GM23338 (cell line): ENCODE measurements at regions not wholly inside any gene's neighbourhood (a gene's known extent, or its start where the extent isn't known, plus 50 kb on each side); places are given as distances from the start of the nearest gene placed in this dataset.

ENCODE experiments used
- ATAC-seq: fragments of 200-7000 bp; cut with Tn5 transposase; 3 replicates; pipeline ENCODE4 v1.9.1; 2020
- DNase-seq: peaks from one replicate; pipeline ENCODE4 v3.0.0-alpha.2; 2015; ENCODE audit warnings: low spot score
- H2AFZ ChIP-seq: fragments of 200-600 bp; sonication (generic); 2 replicates; pipeline ENCODE4 v1.8.0; 2016; ENCODE audit warnings: antibody characterized with exemption, mild to moderate bottlenecking, moderate library complexity
- H3F3A ChIP-seq: fragments of 200-600 bp; sonication (generic); replicated peaks from 2 replicates; pipeline ENCODE4 v1.8.0; 2017; ENCODE audit warnings: antibody characterized with exemption, mixed run types, low read depth
- H3K27ac ChIP-seq: fragments of 200-600 bp; sonication (generic); 2 replicates; pipeline ENCODE4 v1.6.1; 2016; ENCODE audit warnings: low read depth
- H3K27me3 ChIP-seq: fragments of 200-600 bp; sonication (generic); 2 replicates; pipeline ENCODE4 v1.8.0; 2016; ENCODE audit warnings: mild to moderate bottlenecking, mixed run types, moderate library complexity; ENCODE audit not compliant: insufficient read depth
- H3K36me3 ChIP-seq: fragments of 200-600 bp; sonication (generic); 2 replicates; pipeline ENCODE4 v1.8.0; 2016; ENCODE audit warnings: mild to moderate bottlenecking; ENCODE audit not compliant: insufficient read depth
- H3K4me1 ChIP-seq: fragments of 200-600 bp; sonication (generic); 2 replicates; pipeline ENCODE4 v1.8.0; 2016; ENCODE audit warnings: mild to moderate bottlenecking, moderate library complexity; ENCODE audit not compliant: insufficient read depth
- H3K4me2 ChIP-seq: fragments of 200-600 bp; sonication (generic); 2 replicates; pipeline ENCODE4 v1.7.1; 2017; ENCODE audit warnings: mixed run types
- H3K4me3 ChIP-seq: fragments of 200-600 bp; sonication (generic); 2 replicates; pipeline ENCODE4 v1.6.1; 2016; ENCODE audit warnings: mixed run types
- H3K79me2 ChIP-seq: fragments of 200-600 bp; sonication (generic); replicated peaks from 2 replicates; pipeline ENCODE4 v1.8.0; 2017; ENCODE audit warnings: mild to moderate bottlenecking; ENCODE audit not compliant: insufficient read depth
- H3K9me2 ChIP-seq: fragments of 200-600 bp; sonication (generic); 2 replicates; pipeline ENCODE4 v1.8.0; 2017; ENCODE audit not compliant: insufficient read depth
- H4K20me1 ChIP-seq: fragments of 200-600 bp; sonication (generic); replicated peaks from 2 replicates; pipeline ENCODE4 v1.8.0; 2017; ENCODE audit warnings: mild to moderate bottlenecking; ENCODE audit not compliant: insufficient read depth
- H3K27ac Mint-ChIP-seq: 2 replicates; pipeline ENCODE4 v1.8.0; 2020; ENCODE audit warnings: inconsistent platforms, mild to moderate bottlenecking, moderate library complexity, mixed read lengths
- H3K27me3 Mint-ChIP-seq: 3 replicates; pipeline ENCODE4 v1.8.0; 2022; ENCODE audit warnings: low read depth, mild to moderate bottlenecking, moderate library complexity, mixed read lengths, inconsistent platforms; ENCODE audit not compliant: insufficient read depth, poor library complexity
- H3K36me3 Mint-ChIP-seq: 3 replicates; pipeline ENCODE4 v1.8.0; 2021; ENCODE audit warnings: low read depth, mild to moderate bottlenecking, inconsistent platforms, moderate library complexity, mixed read lengths
- H3K4me1 Mint-ChIP-seq: 3 replicates; pipeline ENCODE4 v1.8.0; 2020; ENCODE audit warnings: mild to moderate bottlenecking, inconsistent platforms, mixed read lengths
- H3K4me3 Mint-ChIP-seq: 3 replicates; pipeline ENCODE4 v1.8.0; 2021; ENCODE audit warnings: moderate library complexity, mild to moderate bottlenecking, inconsistent platforms, mixed read lengths
- H3K9me3 Mint-ChIP-seq: 3 replicates; pipeline ENCODE4 v1.8.0; 2020; ENCODE audit warnings: moderate library complexity, mild to moderate bottlenecking, inconsistent platforms, mixed read lengths
- CTCF ChIP-seq, 2 experiments: fragments of 200-600 bp in 1 of 2; sonication (generic) in 1 of 2; conservative IDR thresholded peaks; 2 replicates each; pipeline versions ENCODE4 v1.5.1 to v1.6.1; 2016 to 2017; ENCODE audit warnings: antibody characterized with exemption in 2 of 2, low read depth in 2 of 2, mild to moderate bottlenecking in 2 of 2, moderate library complexity in 1 of 2
- ETS1 ChIP-seq: IDR thresholded peaks from 2 replicates; pipeline ENCODE4 v1.6.1; 2016; ENCODE audit warnings: antibody characterized with exemption
- EZH2 ChIP-seq: fragments of 200-600 bp; sonication (generic); IDR thresholded peaks from one replicate; pipeline ENCODE4 v1.8.0; 2017; ENCODE audit warnings: antibody characterized with exemption, mild to moderate bottlenecking, low read depth; ENCODE audit not compliant: unreplicated experiment
- EZH2phosphoT487 ChIP-seq: fragments of 200-600 bp; sonication (generic); IDR thresholded peaks from one replicate; pipeline ENCODE4 v1.8.1; 2018; ENCODE audit warnings: antibody characterized with exemption; ENCODE audit not compliant: unreplicated experiment
- NANOG ChIP-seq: IDR thresholded peaks from 2 replicates; pipeline ENCODE4 v1.6.1; 2016; ENCODE audit warnings: antibody characterized with exemption, borderline replicate concordance
- POLR2AphosphoS5 ChIP-seq: IDR thresholded peaks from 2 replicates; pipeline ENCODE4 v1.6.1; 2016; ENCODE audit warnings: antibody characterized with exemption, low read depth
- REST ChIP-seq: IDR thresholded peaks from one replicate; pipeline ENCODE4 v1.6.1; 2018; ENCODE audit warnings: antibody characterized with exemption; ENCODE audit not compliant: unreplicated experiment
- STAT1 ChIP-seq: IDR thresholded peaks from one replicate; pipeline ENCODE4 v1.6.1; 2016; ENCODE audit warnings: antibody characterized with exemption; ENCODE audit not compliant: unreplicated experiment
- ZNF114 ChIP-seq: fragments of 250-450 bp; sonication (Bioruptor Pico); IDR thresholded peaks from 2 replicates; pipeline ENCODE4 v1.5.0; 2020; ENCODE audit warnings: mild to moderate bottlenecking, moderate library complexity
- ZNF331 ChIP-seq: fragments of 250-450 bp; sonication (Bioruptor Pico); IDR thresholded peaks from 2 replicates; pipeline ENCODE4 v1.5.0; 2020; ENCODE audit warnings: low read depth, mild to moderate bottlenecking, moderate library complexity

GRCh38 chr3:6262010-6262409 is 598.9 kb upstream of the GRM7 start:
- ATAC-seq = no peak
- peaks cover 2% of the 10 kb centered on the region; the same call in 1 of the 3 replicates for H3K36me3 Mint-ChIP-seq
- H3K27me3 Mint-ChIP-seq = peaks cover 1% of the 10 kb centered on the region
- H3K4me1 ChIP-seq = no peaks in the 10 kb centered on the region
- no peak overlapping the region for H3K27ac ChIP-seq
- no peaks in the 10 kb centered on the region for H3K27me3 ChIP-seq
- H3K4me1 Mint-ChIP-seq = no peaks in the 10 kb centered on the region
- DNase-seq = no peak
- no peaks in the 10 kb centered on the region for H3K79me2 ChIP-seq
- no peaks in the 10 kb centered on the region for H4K20me1 ChIP-seq
- H3K36me3 ChIP-seq = no peaks in the 10 kb centered on the region
- no peak overlapping the region for H3K4me2 ChIP-seq
- no peak overlapping the region for H3K27ac Mint-ChIP-seq
- no peak overlapping the region for H3K4me3 ChIP-seq
- H2AFZ ChIP-seq = no peak overlapping the region
- H3K9me2 ChIP-seq = no peaks in the 10 kb centered on the region
- no peaks in the 10 kb centered on the region for H3F3A ChIP-seq
- TF ChIP-seq STAT1 (no peak), ZNF114 (CRISPR knock-in tag) (no peak), POLR2AphosphoS5 (no peak), EZH2 (no peak)
- H3K4me3 Mint-ChIP-seq = no peak overlapping the region
- peaks cover 79% of the 10 kb centered on the region for H3K9me3 Mint-ChIP-seq

DNA sequence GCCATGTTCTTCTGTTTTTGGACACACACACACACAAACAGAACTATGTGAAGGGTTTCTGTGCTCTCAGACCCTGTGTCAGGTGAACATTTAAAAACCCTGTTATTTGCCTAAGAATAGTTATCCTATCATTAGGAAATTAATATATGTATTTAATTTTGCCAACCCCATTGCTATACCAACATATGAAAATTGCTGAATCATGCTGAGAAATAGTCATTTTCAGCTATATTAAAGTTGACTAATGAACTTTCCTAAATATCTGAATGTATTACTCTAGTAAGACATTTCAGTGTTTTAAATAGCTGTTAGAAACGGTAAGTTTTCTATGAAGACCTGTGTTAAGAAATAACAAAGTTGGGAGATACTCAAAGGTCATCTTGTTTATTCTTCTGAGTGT is 596.9 kb upstream of the GRM7 start:
- Histone ChIP-seq H3K4me3 (no peak overlapping the region), H2AFZ (no peak overlapping the region), H3K9me2 (no peaks in the 10 kb centered on the region), H3K79me2 (no peaks in the 10 kb centered on the region), H3K36me3 (no peaks in the 10 kb centered on the region), H4K20me1 (no peaks in the 10 kb centered on the region), H3K27me3 (no peaks in the 10 kb centered on the region), H3K27ac (no peak overlapping the region), H3K4me1 (no peaks in the 10 kb centered on the region), H3K4me2 (no peak overlapping the region), H3F3A (no peaks in the 10 kb centered on the region)
- Mint-ChIP-seq H3K36me3 (peaks cover 3% of the 10 kb centered on the region; the same call in 1 of the 3 replicates), H3K4me3 (no peak overlapping the region), H3K27ac (no peak overlapping the region), H3K27me3 (peaks cover 1% of the 10 kb centered on the region), H3K4me1 (no peaks in the 10 kb centered on the region), H3K9me3 (peaks cover 75% of the 10 kb centered on the region)
- ATAC-seq (no peak), DNase-seq (no peak)
- no peak for TF ChIP-seq CTCF (conservative IDR thresholded peaks at IDR 0.05; ENCODE audit: low read depth in 2 of 2)
- TF ChIP-seq EZH2 = no peak
- no peak for TF ChIP-seq STAT1
- no peak for TF ChIP-seq ETS1
- TF ChIP-seq ZNF331 = no peak
- no peak for TF ChIP-seq EZH2phosphoT487

DNA sequence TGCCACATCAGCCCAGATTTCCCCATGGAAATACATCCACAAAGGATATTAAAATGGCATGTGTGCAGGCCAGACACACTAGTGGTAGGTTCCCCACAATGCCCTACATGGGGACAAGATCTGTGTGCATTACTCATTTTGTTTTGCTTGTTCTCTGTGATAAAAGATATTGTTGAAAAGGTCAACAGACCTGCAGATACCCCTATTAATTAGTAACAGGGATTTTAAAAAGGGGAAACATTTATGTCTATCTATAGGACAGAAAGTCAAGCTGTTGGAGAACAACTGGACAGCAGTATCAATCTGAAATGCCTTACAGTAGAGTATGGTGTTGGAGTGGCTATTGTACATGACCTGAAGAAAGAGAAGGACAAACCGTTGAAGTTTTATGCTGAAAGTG is 596.0 kb upstream of the GRM7 start:
- Mint-ChIP-seq H3K36me3 (0 out of 3 replicates have a peak, but pooled peaks cover 2% of the 10 kb centered on the region), H3K27ac (no peak overlapping the region), H3K27me3 (no peaks in the 10 kb centered on the region), H3K9me3 (peaks cover 73% of the 10 kb centered on the region), H3K4me3 (no peak overlapping the region), H3K4me1 (no peaks in the 10 kb centered on the region)
- Histone ChIP-seq H2AFZ (no peak overlapping the region), H3K4me2 (no peak overlapping the region), H3K9me2 (no peaks in the 10 kb centered on the region), H4K20me1 (no peaks in the 10 kb centered on the region), H3F3A (no peaks in the 10 kb centered on the region), H3K4me3 (no peak overlapping the region), H3K4me1 (no peaks in the 10 kb centered on the region), H3K36me3 (no peaks in the 10 kb centered on the region), H3K27me3 (no peaks in the 10 kb centered on the region), H3K79me2 (no peaks in the 10 kb centered on the region), H3K27ac (no peak overlapping the region)
- DNase-seq (no peak), ATAC-seq (no peak)
- TF ChIP-seq ZNF114 (CRISPR knock-in tag) = no peak
- no peak for TF ChIP-seq NANOG
- no peak for TF ChIP-seq REST
